ENCODE measurements at regions not wholly inside any gene's neighbourhood (a gene's known extent, or its start where the extent isn't known, plus 50 kb on each side); places are given as distances from the start of the nearest gene placed in this dataset.

GRCh38 chr9:78879324-78880100 lies 582.6 kb downstream of the PSAT1 start:
- no peak overlapping the region for H3K4me3 ChIP-seq (ENCODE audit: control insufficient read depth in 1 of 7, extremely low read depth in 1 of 7, insufficient read depth in 4 of 7, low read depth in 2 of 7, low read length in 6 of 7)
- no peaks in the 10 kb centered on the region for H3K4me1 ChIP-seq (ENCODE audit: control extremely low read depth in 1 of 4, control insufficient read depth in 4 of 4, insufficient read depth in 4 of 4, low read length in 3 of 4)
- no peak for DNase-seq
- no peaks in the 10 kb centered on the region for H3K9me3 ChIP-seq (ENCODE audit: control extremely low read depth in 1 of 5, control insufficient read depth in 4 of 5, insufficient read depth in 2 of 5, low read depth in 1 of 5, low read length in 4 of 5)
- no peaks in the 10 kb centered on the region for H3K27me3 ChIP-seq (replicated peaks in 2 of 5; ENCODE audit: control insufficient read depth in 4 of 5, insufficient read depth in 5 of 5, low read length in 4 of 5)
- WGBS (ENCODE audit: insufficient coverage), result 88% methylated on average over 2 of the region's 3 CpGs
- ChIA-PET POLR2A (no interaction called here), CTCF (no interaction called here)
- H3K27ac ChIP-seq (ENCODE audit: insufficient read depth in 1 of 2, low read depth in 1 of 2, low read length in 2 of 2, poor library complexity in 1 of 2, severe bottlenecking in 2 of 2), result no peak overlapping the region
- H3K36me3 ChIP-seq (ENCODE audit: control insufficient read depth in 4 of 4, insufficient read depth in 4 of 4, low read length in 3 of 4), result no peaks in the 10 kb centered on the region

GRCh38 chr9:78881295-78881694 lies 584.4 kb downstream of the PSAT1 start:
- DNase-seq, result no peak
- CTCF ChIA-PET, result interaction anchor here (0.6 kb wide), 1 partner anchor 1048 kb away, joined by 3 read pairs; no protein-coding TSS in a partner anchor
- Histone ChIP-seq H3K4me1 (ENCODE audit: control extremely low read depth in 1 of 4, control insufficient read depth in 4 of 4, insufficient read depth in 4 of 4, low read length in 3 of 4) (no peaks in the 10 kb centered on the region), H3K27ac (ENCODE audit: insufficient read depth in 1 of 2, low read depth in 1 of 2, low read length in 2 of 2, poor library complexity in 1 of 2, severe bottlenecking in 2 of 2) (no peak overlapping the region), H3K36me3 (ENCODE audit: control insufficient read depth in 4 of 4, insufficient read depth in 4 of 4, low read length in 3 of 4) (no peaks in the 10 kb centered on the region), H3K4me3 (ENCODE audit: control insufficient read depth in 1 of 7, extremely low read depth in 1 of 7, insufficient read depth in 4 of 7, low read depth in 2 of 7, low read length in 6 of 7) (no peak overlapping the region), H3K9me3 (ENCODE audit: control extremely low read depth in 1 of 5, control insufficient read depth in 4 of 5, insufficient read depth in 2 of 5, low read depth in 1 of 5, low read length in 4 of 5) (no peaks in the 10 kb centered on the region), H3K27me3 (replicated peaks in 2 of 5; ENCODE audit: control insufficient read depth in 4 of 5, insufficient read depth in 5 of 5, low read length in 4 of 5) (no peaks in the 10 kb centered on the region)
- POLR2A ChIA-PET, result no interaction called here
- no CpG with 5 or more reads among the region's 1 CpG for WGBS (ENCODE audit: insufficient coverage)

GRCh38 chr9:78882481-78882880 lies 585.6 kb downstream of the PSAT1 start:
- H3K4me1 ChIP-seq (ENCODE audit: control extremely low read depth in 1 of 4, control insufficient read depth in 4 of 4, insufficient read depth in 4 of 4, low read length in 3 of 4), result no peaks in the 10 kb centered on the region
- CTCF ChIA-PET, result no interaction called here

GRCh38 chr9:78884611-78885150 lies 587.8 kb downstream of the PSAT1 start:
- ChIA-PET POLR2A (no interaction called here), CTCF (no interaction called here)
- Histone ChIP-seq H3K27ac (ENCODE audit: insufficient read depth in 1 of 2, low read depth in 1 of 2, low read length in 2 of 2, poor library complexity in 1 of 2, severe bottlenecking in 2 of 2) (no peak overlapping the region), H3K27me3 (replicated peaks in 2 of 5; ENCODE audit: control insufficient read depth in 4 of 5, insufficient read depth in 5 of 5, low read length in 4 of 5) (no peaks in the 10 kb centered on the region), H3K4me1 (ENCODE audit: control extremely low read depth in 1 of 4, control insufficient read depth in 4 of 4, insufficient read depth in 4 of 4, low read length in 3 of 4) (no peaks in the 10 kb centered on the region), H3K9me3 (ENCODE audit: control extremely low read depth in 1 of 5, control insufficient read depth in 4 of 5, insufficient read depth in 2 of 5, low read depth in 1 of 5, low read length in 4 of 5) (no peaks in the 10 kb centered on the region), H3K36me3 (ENCODE audit: control insufficient read depth in 4 of 4, insufficient read depth in 4 of 4, low read length in 3 of 4) (no peaks in the 10 kb centered on the region), H3K4me3 (ENCODE audit: control insufficient read depth in 1 of 7, extremely low read depth in 1 of 7, insufficient read depth in 4 of 7, low read depth in 2 of 7, low read length in 6 of 7) (no peak overlapping the region)
- DNase-seq, result no peak
- 67% methylated on average over 3 of the region's 4 CpGs for WGBS (ENCODE audit: insufficient coverage)

More at GRCh38 chr9:78882481-78882880, 585.6 kb downstream of the PSAT1 start:
- H3K36me3 ChIP-seq (ENCODE audit: control insufficient read depth in 4 of 4, insufficient read depth in 4 of 4, low read length in 3 of 4), result no peaks in the 10 kb centered on the region
- 100% methylated on average over 1 of the region's 4 CpGs for WGBS (ENCODE audit: insufficient coverage)
- H3K27ac ChIP-seq (ENCODE audit: insufficient read depth in 1 of 2, low read depth in 1 of 2, low read length in 2 of 2, poor library complexity in 1 of 2, severe bottlenecking in 2 of 2), result no peak overlapping the region
- no peak for DNase-seq
- H3K4me3 ChIP-seq (ENCODE audit: control insufficient read depth in 1 of 7, extremely low read depth in 1 of 7, insufficient read depth in 4 of 7, low read depth in 2 of 7, low read length in 6 of 7), result no peak overlapping the region
- no peaks in the 10 kb centered on the region for H3K27me3 ChIP-seq (replicated peaks in 2 of 5; ENCODE audit: control insufficient read depth in 4 of 5, insufficient read depth in 5 of 5, low read length in 4 of 5)
- POLR2A ChIA-PET, result no interaction called here
- no peaks in the 10 kb centered on the region for H3K9me3 ChIP-seq (ENCODE audit: control extremely low read depth in 1 of 5, control insufficient read depth in 4 of 5, insufficient read depth in 2 of 5, low read depth in 1 of 5, low read length in 4 of 5)

GRCh38 chr9:78892182-78892581 lies 595.3 kb downstream of the PSAT1 start:
- Histone ChIP-seq H3K27me3 (replicated peaks in 2 of 5; ENCODE audit: control insufficient read depth in 4 of 5, insufficient read depth in 5 of 5, low read length in 4 of 5) (no peaks in the 10 kb centered on the region), H3K4me3 (ENCODE audit: control insufficient read depth in 1 of 7, extremely low read depth in 1 of 7, insufficient read depth in 4 of 7, low read depth in 2 of 7, low read length in 6 of 7) (no peak overlapping the region), H3K4me1 (ENCODE audit: control extremely low read depth in 1 of 4, control insufficient read depth in 4 of 4, insufficient read depth in 4 of 4, low read length in 3 of 4) (no peaks in the 10 kb centered on the region), H3K9me3 (ENCODE audit: control extremely low read depth in 1 of 5, control insufficient read depth in 4 of 5, insufficient read depth in 2 of 5, low read depth in 1 of 5, low read length in 4 of 5) (peaks cover 0 to 6% (median 0%) of the 10 kb centered on the region in 5 experiments), H3K27ac (ENCODE audit: insufficient read depth in 1 of 2, low read depth in 1 of 2, low read length in 2 of 2, poor library complexity in 1 of 2, severe bottlenecking in 2 of 2) (no peak overlapping the region), H3K36me3 (ENCODE audit: control insufficient read depth in 4 of 4, insufficient read depth in 4 of 4, low read length in 3 of 4) (no peaks in the 10 kb centered on the region)
- DNase-seq, result no peak
- ChIA-PET POLR2A (no interaction called here), CTCF (no interaction called here)
- WGBS (ENCODE audit: insufficient coverage), result 58% methylated on average over 1 of the region's 1 CpG

GRCh38 chr9:78892769-78893168 lies 595.8 kb downstream of the PSAT1 start:
- H3K27ac ChIP-seq (ENCODE audit: insufficient read depth in 1 of 2, low read depth in 1 of 2, low read length in 2 of 2, poor library complexity in 1 of 2, severe bottlenecking in 2 of 2), result no peak overlapping the region
- peaks cover 0 to 6% (median 0%) of the 10 kb centered on the region in 5 experiments for H3K9me3 ChIP-seq (ENCODE audit: control extremely low read depth in 1 of 5, control insufficient read depth in 4 of 5, insufficient read depth in 2 of 5, low read depth in 1 of 5, low read length in 4 of 5)
- no peaks in the 10 kb centered on the region for H3K27me3 ChIP-seq (replicated peaks in 2 of 5; ENCODE audit: control insufficient read depth in 4 of 5, insufficient read depth in 5 of 5, low read length in 4 of 5)
- no peaks in the 10 kb centered on the region for H3K4me1 ChIP-seq (ENCODE audit: control extremely low read depth in 1 of 4, control insufficient read depth in 4 of 4, insufficient read depth in 4 of 4, low read length in 3 of 4)
- ChIA-PET POLR2A (no interaction called here), CTCF (no interaction called here)
- DNase-seq, result no peak
- no peak overlapping the region for H3K4me3 ChIP-seq (ENCODE audit: control insufficient read depth in 1 of 7, extremely low read depth in 1 of 7, insufficient read depth in 4 of 7, low read depth in 2 of 7, low read length in 6 of 7)
- no peaks in the 10 kb centered on the region for H3K36me3 ChIP-seq (ENCODE audit: control insufficient read depth in 4 of 4, insufficient read depth in 4 of 4, low read length in 3 of 4)

- H3K27ac ChIP-seq (ENCODE audit: insufficient read depth in 1 of 2, low read depth in 1 of 2, low read length in 2 of 2, poor library complexity in 1 of 2, severe bottlenecking in 2 of 2), result no peak overlapping the region
- no peaks in the 10 kb centered on the region for H3K27me3 ChIP-seq (replicated peaks in 2 of 5; ENCODE audit: control insufficient read depth in 4 of 5, insufficient read depth in 5 of 5, low read length in 4 of 5)
- H3K4me1 ChIP-seq (ENCODE audit: control extremely low read depth in 1 of 4, control insufficient read depth in 4 of 4, insufficient read depth in 4 of 4, low read length in 3 of 4), result no peaks in the 10 kb centered on the region
- DNase-seq, result no peak
- H3K4me3 ChIP-seq (ENCODE audit: control insufficient read depth in 1 of 7, extremely low read depth in 1 of 7, insufficient read depth in 4 of 7, low read depth in 2 of 7, low read length in 6 of 7), result no peak overlapping the region
- ChIA-PET POLR2A (no interaction called here), CTCF (no interaction called here)
- H3K36me3 ChIP-seq (ENCODE audit: control insufficient read depth in 4 of 4, insufficient read depth in 4 of 4, low read length in 3 of 4), result no peaks in the 10 kb centered on the region
- WGBS (ENCODE audit: insufficient coverage), result 100% methylated on average over 1 of the region's 2 CpGs
- H3K9me3 ChIP-seq (ENCODE audit: control extremely low read depth in 1 of 5, control insufficient read depth in 4 of 5, insufficient read depth in 2 of 5, low read depth in 1 of 5, low read length in 4 of 5), result peaks cover 0 to 6% (median 0%) of the 10 kb centered on the region in 5 experiments
Observed at GRCh38 chr9:78893774-78894401, 597.0 kb downstream of the PSAT1 start.

Data from common myeloid progenitor, CD34-positive (primary cell).